ENCODE measurements at regions not wholly inside any gene's neighbourhood (a gene's known extent, or its start where the extent isn't known, plus 50 kb on each side); places are given as distances from the start of the nearest gene placed in this dataset.

- Histone ChIP-seq H3K4me2 (ENCODE audit: insufficient read depth, low read length) (no peak overlapping the region), H3K36me3 (ENCODE audit: control insufficient read depth in 2 of 2, extremely low read depth in 1 of 2, insufficient read depth in 2 of 2, low read length in 2 of 2) (no peaks in the 10 kb centered on the region), H3K9me1 (replicated peaks; ENCODE audit: control insufficient read depth, extremely low read depth, insufficient read depth, low read length) (no peaks in the 10 kb centered on the region), H3K4me1 (ENCODE audit: control insufficient read depth, extremely low read depth, insufficient read depth, low read length) (peaks cover 10% of the 10 kb centered on the region), H3K27ac (ENCODE audit: insufficient read depth, low read depth, low read length) (no peak overlapping the region), H3K79me2 (ENCODE audit: control insufficient read depth, insufficient read depth, low read length) (no peaks in the 10 kb centered on the region), H3K4me3 (replicated peaks in 1 of 3; ENCODE audit: insufficient read depth in 1 of 3, low read depth in 1 of 3, low read length in 3 of 3) (no peak overlapping the region), H3K27me3 (ENCODE audit: control insufficient read depth in 2 of 2, insufficient read depth in 2 of 2, low read length in 2 of 2) (no peaks in the 10 kb centered on the region), H3K9ac (replicated peaks; ENCODE audit: extremely low read depth, insufficient read depth, low read length) (no peak overlapping the region), H3K9me3 (replicated peaks; ENCODE audit: control insufficient read depth, insufficient read depth, low read length) (no peaks in the 10 kb centered on the region), H4K20me1 (replicated peaks; ENCODE audit: control insufficient read depth, extremely low read depth, insufficient read depth, low read length) (no peaks in the 10 kb centered on the region), H2AFZ (ENCODE audit: low read depth, low read length) (no peak overlapping the region)
- no TSS peak for BruUV-seq (replicated peaks)
- dilution Hi-C loops (cut with MboI; ENCODE audit: extremely low pct_ligation_motif_present, low sequenced_read_pairs) (no loop called here), intact Hi-C loops (cut with micrococcal nuclease) (no loop called here)
- FAIRE-seq (no peak), DNase-seq (ENCODE audit: low read depth, low spot score) (no peak)
- ChIA-PET POLR2A (no interaction called here), CTCF (interaction anchor here (0.7 to 1.2 kb wide), 3 partner anchors 12 to 13 kb away, joined by 3 to 4 read pairs (median 4); no protein-coding TSS in a partner anchor)
- no peak for TF ChIP-seq EZH2 (IDR thresholded peaks at IDR 0.05; ENCODE audit: borderline replicate concordance, low read depth, low read length, severe bottlenecking)
- TF ChIP-seq JUN (IDR thresholded peaks at IDR 0.05; ENCODE audit: borderline replicate concordance, insufficient read depth, insufficient read length, low read depth): no peak
- TF ChIP-seq MYC (IDR thresholded peaks at IDR 0.05; ENCODE audit: low read depth, low read length): no peak
- no peak for TF ChIP-seq GATA2 (IDR thresholded peaks at IDR 0.05; ENCODE audit: insufficient read depth, insufficient read length, low read depth, low read length)
- TF ChIP-seq POLR2AphosphoS5 (IDR thresholded peaks at IDR 0.05; ENCODE audit: insufficient read depth, low read depth, low read length): no peak
- no peak for TF ChIP-seq POLR2A (IDR thresholded peaks at IDR 0.05; ENCODE audit: low read depth, low read length)
- no peak for TF ChIP-seq CTCF (IDR thresholded peaks at IDR 0.05; ENCODE audit: extremely low read depth in 1 of 2, insufficient read depth in 1 of 2, low read depth in 1 of 2, low read length in 2 of 2)
- no peak for TF ChIP-seq FOS (IDR thresholded peaks at IDR 0.05; ENCODE audit: borderline replicate concordance, insufficient read depth, low read length)
- TF ChIP-seq MAX (IDR thresholded peaks at IDR 0.05; ENCODE audit: insufficient read depth, insufficient read length): no peak
Measured at GRCh38 chr5:86981898-86982297, 285.8 kb upstream of the RASA1 start.
